ENCODE measurements at regions not wholly inside any gene's neighbourhood (a gene's known extent, or its start where the extent isn't known, plus 50 kb on each side); places are given as distances from the start of the nearest gene placed in this dataset.

DNA sequence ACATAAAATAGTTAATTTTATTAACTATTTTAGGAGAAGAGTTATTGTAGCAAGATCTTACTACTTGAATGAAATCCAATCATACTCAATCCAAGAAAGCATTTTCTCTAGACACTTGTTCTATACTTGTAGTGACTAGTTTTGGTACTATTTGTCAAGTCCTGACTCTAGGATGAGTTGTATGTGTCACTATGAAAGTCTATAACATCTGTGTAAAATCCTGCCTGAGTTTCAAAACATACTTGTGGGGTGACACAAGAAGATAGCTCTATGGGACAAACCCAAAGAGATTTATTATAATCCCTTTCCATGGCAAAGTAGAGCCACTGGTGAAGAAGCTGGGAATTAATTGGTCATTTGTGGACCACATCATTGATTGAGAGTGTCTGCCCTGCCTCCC lies 1042.2 kb upstream of the ADGRL4 start:
- no peak overlapping the region for H3K4me3 ChIP-seq (ENCODE audit: low read depth in 1 of 2, low read length in 2 of 2)
- H3K9ac ChIP-seq (ENCODE audit: low read depth in 1 of 2, low read length in 2 of 2), result no peak overlapping the region
- H3K9me3 ChIP-seq (ENCODE audit: control insufficient read depth in 1 of 2, low read length in 2 of 2), result peaks cover 3 to 8% of the 10 kb centered on the region in 2 donors
- H3K27ac ChIP-seq (ENCODE audit: low read depth, low read length), result no peak overlapping the region
- no peaks in the 10 kb centered on the region for H3K4me1 ChIP-seq (ENCODE audit: control insufficient read depth in 1 of 2, insufficient read depth in 2 of 2, low read length in 2 of 2)
- no peaks in the 10 kb centered on the region for H3K36me3 ChIP-seq (ENCODE audit: control insufficient read depth in 1 of 2, insufficient read depth in 2 of 2, low read length in 2 of 2)
- no peaks in the 10 kb centered on the region for H3K27me3 ChIP-seq (ENCODE audit: control insufficient read depth in 1 of 2, insufficient read depth in 2 of 2, low read length in 2 of 2)

DNA sequence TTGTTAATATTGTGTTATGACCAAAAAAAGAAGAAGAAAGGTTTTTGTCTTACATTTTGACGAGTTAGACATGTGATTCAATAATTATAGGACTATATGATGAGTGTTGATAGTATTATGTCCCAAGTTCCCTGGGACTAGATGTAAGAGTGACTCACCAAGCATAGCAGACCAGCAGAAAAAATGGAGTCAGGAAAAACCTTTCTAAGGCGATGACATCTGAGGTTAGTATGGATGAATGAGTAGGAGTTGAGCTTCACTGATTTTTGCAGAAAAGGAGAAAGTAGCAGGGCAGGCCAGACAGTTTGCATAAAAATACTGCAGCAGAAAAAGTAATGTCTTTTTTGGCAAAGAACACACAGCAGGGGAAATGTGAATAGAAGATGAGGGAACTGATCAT lies 1041.3 kb upstream of the ADGRL4 start:
- Histone ChIP-seq H3K4me3 (ENCODE audit: low read depth in 1 of 2, low read length in 2 of 2) (no peak overlapping the region), H3K36me3 (ENCODE audit: control insufficient read depth in 1 of 2, insufficient read depth in 2 of 2, low read length in 2 of 2) (no peaks in the 10 kb centered on the region), H3K27ac (ENCODE audit: low read depth, low read length) (no peak overlapping the region), H3K9me3 (ENCODE audit: control insufficient read depth in 1 of 2, low read length in 2 of 2) (peaks cover 3 to 8% of the 10 kb centered on the region in 2 donors), H3K4me1 (ENCODE audit: control insufficient read depth in 1 of 2, insufficient read depth in 2 of 2, low read length in 2 of 2) (no peaks in the 10 kb centered on the region), H3K9ac (ENCODE audit: low read depth in 1 of 2, low read length in 2 of 2) (no peak overlapping the region), H3K27me3 (ENCODE audit: control insufficient read depth in 1 of 2, insufficient read depth in 2 of 2, low read length in 2 of 2) (no peaks in the 10 kb centered on the region)

DNA sequence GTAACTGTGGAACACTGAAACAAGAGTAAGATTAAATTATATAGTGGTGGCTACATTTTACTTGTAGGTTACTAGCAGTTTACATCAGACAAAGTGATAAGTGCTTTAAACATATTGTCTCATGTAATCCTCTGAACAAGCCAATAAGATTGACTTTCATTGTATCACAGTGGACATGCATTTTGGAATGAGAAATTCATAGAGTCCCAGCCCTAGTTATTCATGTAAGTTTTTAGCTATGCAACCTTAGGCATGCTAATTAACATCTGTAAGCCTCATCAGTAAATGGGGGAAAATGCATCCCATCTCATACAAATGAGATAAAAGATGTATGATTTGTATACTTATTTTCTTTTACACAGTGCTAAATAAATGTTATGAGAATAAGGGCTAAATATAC lies 1038.1 kb upstream of the ADGRL4 start:
- Histone ChIP-seq H3K9ac (ENCODE audit: low read depth in 1 of 2, low read length in 2 of 2) (no peak overlapping the region), H3K27ac (ENCODE audit: low read depth, low read length) (no peak overlapping the region), H3K4me3 (ENCODE audit: low read depth in 1 of 2, low read length in 2 of 2) (no peak overlapping the region), H3K4me1 (ENCODE audit: control insufficient read depth in 1 of 2, insufficient read depth in 2 of 2, low read length in 2 of 2) (no peaks in the 10 kb centered on the region), H3K27me3 (ENCODE audit: control insufficient read depth in 1 of 2, insufficient read depth in 2 of 2, low read length in 2 of 2) (no peaks in the 10 kb centered on the region), H3K36me3 (ENCODE audit: control insufficient read depth in 1 of 2, insufficient read depth in 2 of 2, low read length in 2 of 2) (no peaks in the 10 kb centered on the region), H3K9me3 (ENCODE audit: control insufficient read depth in 1 of 2, low read length in 2 of 2) (peaks cover 0 to 2% of the 10 kb centered on the region in 2 donors)

DNA sequence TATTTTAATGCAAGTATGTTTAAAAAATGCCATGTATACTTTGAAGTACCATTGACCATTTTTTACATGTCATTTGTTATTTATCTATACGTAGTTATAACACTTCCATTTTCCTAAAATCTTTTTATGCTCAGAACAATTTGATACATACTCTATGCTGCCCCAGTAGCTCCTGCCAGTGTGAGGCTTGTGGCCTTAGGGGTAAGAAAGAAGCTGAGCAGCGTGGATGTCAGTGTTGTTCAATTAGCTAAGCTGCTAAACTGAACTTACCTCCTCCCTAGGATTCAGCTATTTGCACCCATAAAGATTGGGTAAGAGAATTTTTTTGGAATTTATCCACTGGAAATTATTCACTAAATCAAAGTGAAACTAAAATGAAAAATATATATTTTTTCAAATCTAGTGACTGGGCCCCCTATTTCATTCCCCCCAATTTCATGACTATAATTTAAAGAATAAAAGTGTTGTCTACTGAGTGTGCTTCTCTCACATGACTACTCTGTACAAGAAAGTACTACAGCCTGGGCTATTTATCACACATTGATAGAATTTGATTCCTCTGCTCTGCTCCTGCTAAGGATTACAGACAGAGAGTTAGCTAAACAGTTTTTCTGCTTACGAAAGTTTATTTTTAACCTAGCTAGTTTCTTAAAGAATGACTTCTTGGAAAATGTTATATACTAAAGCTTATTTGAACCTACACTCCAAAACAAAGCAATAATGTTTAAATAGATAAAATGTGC lies 1030.3 kb upstream of the ADGRL4 start:
- no peak overlapping the region for H3K27ac ChIP-seq (ENCODE audit: low read depth, low read length)
- no peaks in the 10 kb centered on the region for H3K27me3 ChIP-seq (ENCODE audit: control insufficient read depth in 1 of 2, insufficient read depth in 2 of 2, low read length in 2 of 2)
- H3K9me3 ChIP-seq (ENCODE audit: control insufficient read depth in 1 of 2, low read length in 2 of 2), result peaks cover 0 to 2% of the 10 kb centered on the region in 2 donors
- H3K4me3 ChIP-seq (ENCODE audit: low read depth in 1 of 2, low read length in 2 of 2), result no peak overlapping the region
- H3K4me1 ChIP-seq (ENCODE audit: control insufficient read depth in 1 of 2, insufficient read depth in 2 of 2, low read length in 2 of 2), result no peaks in the 10 kb centered on the region
- H3K36me3 ChIP-seq (ENCODE audit: control insufficient read depth in 1 of 2, insufficient read depth in 2 of 2, low read length in 2 of 2), result no peaks in the 10 kb centered on the region
- H3K9ac ChIP-seq (ENCODE audit: low read depth in 1 of 2, low read length in 2 of 2), result no peak overlapping the region

DNA sequence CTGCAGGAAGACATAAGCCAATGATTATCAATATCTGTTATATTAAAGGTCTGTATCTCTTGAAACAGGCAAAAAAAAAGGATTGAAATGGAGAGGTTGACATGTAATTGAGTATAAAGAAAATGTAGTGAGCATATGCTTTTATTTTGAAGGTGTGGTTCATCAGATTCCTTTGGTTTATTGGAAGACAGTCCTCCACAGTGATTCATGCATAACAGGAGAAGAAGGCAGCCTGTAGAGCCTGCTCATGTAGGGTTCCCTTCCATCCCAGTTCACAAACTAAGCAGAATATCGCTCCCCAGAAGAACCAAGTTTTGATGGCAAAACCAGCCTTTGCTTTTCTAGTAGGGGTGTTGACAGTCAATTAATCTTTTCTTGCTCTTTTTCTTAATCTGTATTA lies 1016.8 kb upstream of the ADGRL4 start:
- Histone ChIP-seq H3K27me3 (ENCODE audit: control insufficient read depth in 1 of 2, insufficient read depth in 2 of 2, low read length in 2 of 2) (no peaks in the 10 kb centered on the region), H3K4me3 (ENCODE audit: low read depth in 1 of 2, low read length in 2 of 2) (no peak overlapping the region), H3K36me3 (ENCODE audit: control insufficient read depth in 1 of 2, insufficient read depth in 2 of 2, low read length in 2 of 2) (no peaks in the 10 kb centered on the region), H3K9ac (ENCODE audit: low read depth in 1 of 2, low read length in 2 of 2) (no peak overlapping the region), H3K9me3 (ENCODE audit: control insufficient read depth in 1 of 2, low read length in 2 of 2) (no peaks in the 10 kb centered on the region), H3K4me1 (ENCODE audit: control insufficient read depth in 1 of 2, insufficient read depth in 2 of 2, low read length in 2 of 2) (no peaks in the 10 kb centered on the region), H3K27ac (ENCODE audit: low read depth, low read length) (no peak overlapping the region)

DNA sequence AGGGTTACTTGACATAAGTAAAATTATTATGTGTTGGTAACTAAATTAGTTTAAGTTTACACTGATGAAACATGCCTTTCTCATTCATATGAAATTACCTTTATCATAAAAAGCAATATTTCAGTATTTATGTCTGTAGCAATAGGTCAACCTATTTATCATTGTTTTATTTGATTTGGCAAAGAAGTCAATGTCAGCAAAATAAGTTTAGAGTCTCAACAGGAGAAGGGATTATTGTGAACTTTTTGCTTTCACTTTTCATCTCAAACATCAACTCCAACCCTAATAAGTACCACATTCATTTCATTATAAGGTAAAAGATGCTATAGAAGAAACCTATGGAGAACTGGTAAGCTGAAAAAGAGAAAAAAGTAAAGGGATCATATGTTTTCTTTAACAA lies 1015.4 kb upstream of the ADGRL4 start:
- H3K9ac ChIP-seq (ENCODE audit: low read depth in 1 of 2, low read length in 2 of 2), result no peak overlapping the region
- no peaks in the 10 kb centered on the region for H3K36me3 ChIP-seq (ENCODE audit: control insufficient read depth in 1 of 2, insufficient read depth in 2 of 2, low read length in 2 of 2)
- no peaks in the 10 kb centered on the region for H3K9me3 ChIP-seq (ENCODE audit: control insufficient read depth in 1 of 2, low read length in 2 of 2)
- H3K27me3 ChIP-seq (ENCODE audit: control insufficient read depth in 1 of 2, insufficient read depth in 2 of 2, low read length in 2 of 2), result no peaks in the 10 kb centered on the region
- H3K27ac ChIP-seq (ENCODE audit: low read depth, low read length), result no peak overlapping the region
- no peaks in the 10 kb centered on the region for H3K4me1 ChIP-seq (ENCODE audit: control insufficient read depth in 1 of 2, insufficient read depth in 2 of 2, low read length in 2 of 2)
- no peak overlapping the region for H3K4me3 ChIP-seq (ENCODE audit: low read depth in 1 of 2, low read length in 2 of 2)

DNA sequence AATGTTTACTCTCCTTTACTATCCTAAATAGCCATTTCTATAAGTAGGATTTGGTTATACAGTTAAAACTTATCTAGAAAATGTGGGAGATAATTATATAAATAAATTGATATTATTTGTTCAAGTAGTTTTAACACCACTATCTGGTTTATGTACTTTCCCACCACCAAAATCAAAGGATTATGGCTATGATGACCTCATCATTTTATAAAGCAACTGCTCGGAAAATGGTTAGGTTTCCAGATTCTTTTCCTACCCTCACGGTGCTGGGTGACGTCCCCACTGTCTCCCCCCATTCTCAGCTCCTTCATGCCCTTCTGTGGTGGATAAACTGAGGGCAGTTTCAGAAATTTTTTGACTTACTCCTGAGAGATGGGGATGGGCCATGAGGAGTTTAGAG lies 1011.8 kb upstream of the ADGRL4 start:
- no peaks in the 10 kb centered on the region for H3K27me3 ChIP-seq (ENCODE audit: control insufficient read depth in 1 of 2, insufficient read depth in 2 of 2, low read length in 2 of 2)
- H3K9me3 ChIP-seq (ENCODE audit: control insufficient read depth in 1 of 2, low read length in 2 of 2), result peaks cover 0 to 4% of the 10 kb centered on the region in 2 donors
- H3K9ac ChIP-seq (ENCODE audit: low read depth in 1 of 2, low read length in 2 of 2), result no peak overlapping the region
- H3K36me3 ChIP-seq (ENCODE audit: control insufficient read depth in 1 of 2, insufficient read depth in 2 of 2, low read length in 2 of 2), result no peaks in the 10 kb centered on the region
- no peaks in the 10 kb centered on the region for H3K4me1 ChIP-seq (ENCODE audit: control insufficient read depth in 1 of 2, insufficient read depth in 2 of 2, low read length in 2 of 2)
- no peak overlapping the region for H3K4me3 ChIP-seq (ENCODE audit: low read depth in 1 of 2, low read length in 2 of 2)
- H3K27ac ChIP-seq (ENCODE audit: low read depth, low read length), result no peak overlapping the region

DNA sequence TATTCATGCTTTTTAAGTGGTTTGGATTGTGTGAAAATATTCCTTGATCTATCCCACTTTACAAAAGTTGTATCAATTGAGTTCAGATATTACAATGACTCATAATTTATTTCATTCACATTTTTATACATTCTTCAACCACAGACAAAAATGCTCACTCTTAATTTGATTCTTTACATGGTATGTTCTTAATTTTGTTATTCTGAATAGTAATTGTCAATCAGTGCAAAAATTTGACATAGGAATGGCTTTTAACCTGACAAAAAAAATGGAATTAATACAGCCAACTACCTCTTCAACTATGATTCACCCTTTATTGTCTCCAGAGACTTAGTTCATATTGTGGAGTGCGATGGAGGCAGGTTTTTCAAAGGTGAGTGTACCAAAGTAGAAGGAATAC lies 1002.4 kb upstream of the ADGRL4 start:
- no peaks in the 10 kb centered on the region for H3K36me3 ChIP-seq (ENCODE audit: control insufficient read depth in 1 of 2, insufficient read depth in 2 of 2, low read length in 2 of 2)
- H3K27me3 ChIP-seq (ENCODE audit: control insufficient read depth in 1 of 2, insufficient read depth in 2 of 2, low read length in 2 of 2), result no peaks in the 10 kb centered on the region
- H3K4me3 ChIP-seq (ENCODE audit: low read depth in 1 of 2, low read length in 2 of 2), result no peak overlapping the region
- H3K27ac ChIP-seq (ENCODE audit: low read depth, low read length), result no peak overlapping the region
- peaks cover 0 to 5% of the 10 kb centered on the region in 2 donors for H3K9me3 ChIP-seq (ENCODE audit: control insufficient read depth in 1 of 2, low read length in 2 of 2)
- no peak overlapping the region for H3K9ac ChIP-seq (ENCODE audit: low read depth in 1 of 2, low read length in 2 of 2)
- H3K4me1 ChIP-seq (ENCODE audit: control insufficient read depth in 1 of 2, insufficient read depth in 2 of 2, low read length in 2 of 2), result no peaks in the 10 kb centered on the region

DNA sequence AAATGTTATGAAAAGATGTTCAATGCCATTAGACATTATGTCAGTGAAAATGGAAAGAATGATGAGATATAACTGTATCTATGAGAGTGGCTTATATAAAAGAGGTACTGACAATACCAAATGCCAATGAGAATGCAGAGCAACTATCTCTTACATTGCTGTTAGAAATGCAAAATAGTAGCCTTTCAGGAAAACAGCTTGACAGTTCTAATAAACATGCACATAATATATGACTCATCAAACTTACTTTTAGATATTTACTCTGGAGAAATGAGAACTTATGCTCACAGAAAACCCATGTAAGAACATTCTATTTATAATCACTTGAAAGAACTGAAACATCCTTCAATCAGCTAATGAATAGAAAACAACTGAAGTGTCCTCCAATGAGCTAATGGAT lies 996.7 kb upstream of the ADGRL4 start:
- H3K9ac ChIP-seq (ENCODE audit: low read depth in 1 of 2, low read length in 2 of 2), result no peak overlapping the region
- no peak overlapping the region for H3K4me3 ChIP-seq (ENCODE audit: low read depth in 1 of 2, low read length in 2 of 2)
- no peaks in the 10 kb centered on the region for H3K4me1 ChIP-seq (ENCODE audit: control insufficient read depth in 1 of 2, insufficient read depth in 2 of 2, low read length in 2 of 2)
- no peaks in the 10 kb centered on the region for H3K9me3 ChIP-seq (ENCODE audit: control insufficient read depth in 1 of 2, low read length in 2 of 2)
- H3K27ac ChIP-seq (ENCODE audit: low read depth, low read length), result no peak overlapping the region
- H3K36me3 ChIP-seq (ENCODE audit: control insufficient read depth in 1 of 2, insufficient read depth in 2 of 2, low read length in 2 of 2), result no peaks in the 10 kb centered on the region
- no peaks in the 10 kb centered on the region for H3K27me3 ChIP-seq (ENCODE audit: control insufficient read depth in 1 of 2, insufficient read depth in 2 of 2, low read length in 2 of 2)

DNA sequence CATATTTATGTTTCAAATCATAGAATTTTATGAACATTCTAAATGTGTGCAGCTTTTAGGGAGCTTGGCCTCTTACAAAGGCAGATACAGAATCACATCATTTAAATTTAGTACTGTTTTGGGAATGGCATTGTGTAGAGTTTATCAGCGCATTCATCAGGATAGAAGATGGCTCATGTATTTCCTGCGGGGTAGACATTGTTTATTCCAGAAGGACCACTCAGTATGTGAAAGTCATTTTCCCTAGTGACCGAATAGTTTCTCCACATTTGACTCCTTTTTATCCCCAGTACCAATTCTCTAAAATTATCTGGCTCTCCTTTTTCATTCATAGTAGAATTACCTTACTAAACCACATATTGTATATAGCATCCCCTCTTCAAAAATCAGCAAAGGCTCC lies 981.9 kb upstream of the ADGRL4 start:
- no peaks in the 10 kb centered on the region for H3K36me3 ChIP-seq (ENCODE audit: control insufficient read depth in 1 of 2, insufficient read depth in 2 of 2, low read length in 2 of 2)
- no peak overlapping the region for H3K27ac ChIP-seq (ENCODE audit: low read depth, low read length)
- H3K4me1 ChIP-seq (ENCODE audit: control insufficient read depth in 1 of 2, insufficient read depth in 2 of 2, low read length in 2 of 2), result no peaks in the 10 kb centered on the region
- no peaks in the 10 kb centered on the region for H3K27me3 ChIP-seq (ENCODE audit: control insufficient read depth in 1 of 2, insufficient read depth in 2 of 2, low read length in 2 of 2)
- no peak overlapping the region for H3K4me3 ChIP-seq (ENCODE audit: low read depth in 1 of 2, low read length in 2 of 2)
- H3K9ac ChIP-seq (ENCODE audit: low read depth in 1 of 2, low read length in 2 of 2), result no peak overlapping the region
- H3K9me3 ChIP-seq (ENCODE audit: control insufficient read depth in 1 of 2, low read length in 2 of 2), result no peaks in the 10 kb centered on the region

DNA sequence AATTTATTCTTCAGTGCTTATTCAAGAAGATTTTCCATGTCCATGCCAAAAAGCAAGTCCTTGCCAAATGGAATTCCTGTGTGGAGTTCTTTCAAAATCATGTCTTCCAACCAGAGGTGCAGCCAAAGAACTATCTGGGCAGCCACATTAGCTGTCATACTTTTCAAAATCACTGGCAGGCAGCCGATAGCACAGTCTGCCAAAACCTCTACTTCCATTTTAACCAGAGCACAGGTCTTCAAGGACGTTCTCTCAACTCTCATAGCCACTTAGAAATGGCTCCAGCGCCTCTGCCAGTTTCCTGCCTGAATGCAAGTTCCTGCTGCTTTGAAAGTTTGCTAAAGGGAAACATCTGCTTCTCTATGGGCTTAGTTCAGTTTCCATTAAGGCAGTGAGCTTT lies 975.7 kb upstream of the ADGRL4 start:
- Histone ChIP-seq H3K4me1 (ENCODE audit: control insufficient read depth in 1 of 2, insufficient read depth in 2 of 2, low read length in 2 of 2) (no peaks in the 10 kb centered on the region), H3K9ac (ENCODE audit: low read depth in 1 of 2, low read length in 2 of 2) (no peak overlapping the region), H3K9me3 (ENCODE audit: control insufficient read depth in 1 of 2, low read length in 2 of 2) (no peaks in the 10 kb centered on the region), H3K27me3 (ENCODE audit: control insufficient read depth in 1 of 2, insufficient read depth in 2 of 2, low read length in 2 of 2) (no peaks in the 10 kb centered on the region), H3K27ac (ENCODE audit: low read depth, low read length) (no peak overlapping the region), H3K4me3 (ENCODE audit: low read depth in 1 of 2, low read length in 2 of 2) (no peak overlapping the region), H3K36me3 (ENCODE audit: control insufficient read depth in 1 of 2, insufficient read depth in 2 of 2, low read length in 2 of 2) (no peaks in the 10 kb centered on the region)
